WTC11 (cell line): ENCODE measurements at regions not wholly inside any gene's neighbourhood (a gene's known extent, or its start where the extent isn't known, plus 50 kb on each side); places are given as distances from the start of the nearest gene placed in this dataset.

Source experiments
- ATAC-seq: fragments of 200-7000 bp; cut with Tn5 transposase; 2 replicates; pipeline ENCODE4 v1.10.0; 2021; ENCODE audit warnings: mild to moderate bottlenecking, moderate library complexity
- CTCF ChIA-PET: fragments of 300-600 bp; sonication (Branson Sonifier 250); formaldehyde crosslinking; loops from one replicate; lab custom pipeline; 2021; ENCODE audit warnings: antibody characterized with exemption; lab: Charles Lee
- POLR2A ChIA-PET: fragments of 350-600 bp; sonication (Branson Sonifier 250); formaldehyde crosslinking; loops from one replicate; lab custom pipeline; 2021; ENCODE audit warnings: antibody characterized with exemption; lab: Charles Lee
- DNase-seq: peaks from one replicate; pipeline ENCODE4 v3.0.0; 2021; ENCODE audit warnings: low spot score
- H3K27ac Mint-ChIP-seq: 2 replicates; pipeline ENCODE4 v1.8.0; 2021; ENCODE audit warnings: mixed read lengths
- H3K27me3 Mint-ChIP-seq: 2 replicates; pipeline ENCODE4 v1.8.0; 2021; ENCODE audit warnings: low read depth, mild to moderate bottlenecking, moderate library complexity, mixed read lengths
- H3K36me3 Mint-ChIP-seq: 2 replicates; pipeline ENCODE4 v1.8.0; 2021; ENCODE audit warnings: mixed read lengths
- H3K4me1 Mint-ChIP-seq: 2 replicates; pipeline ENCODE4 v1.8.0; 2022; ENCODE audit warnings: mixed read lengths
- H3K4me3 Mint-ChIP-seq: 2 replicates; pipeline ENCODE4 v1.8.0; 2021; ENCODE audit warnings: mild to moderate bottlenecking, moderate library complexity, mixed read lengths
- H3K9me3 Mint-ChIP-seq: 2 replicates; pipeline ENCODE4 v1.8.0; 2021; ENCODE audit warnings: mixed read lengths
- ATF3 ChIP-seq: sonication (generic); formaldehyde crosslinking; conservative IDR thresholded peaks from 2 replicates; pipeline ENCODE4 v1.8.1; 2022; ENCODE audit warnings: mild to moderate bottlenecking, missing genetic modification reagents
- ATF6 ChIP-seq: sonication (generic); formaldehyde crosslinking; IDR thresholded peaks from 2 replicates; pipeline ENCODE4 v1.8.1; 2023; ENCODE audit warnings: mild to moderate bottlenecking, missing genetic modification reagents
- CBFB ChIP-seq: sonication (generic); formaldehyde crosslinking; IDR thresholded peaks from 2 replicates; pipeline ENCODE4 v1.8.1; 2022; ENCODE audit warnings: mild to moderate bottlenecking, low read depth, missing genetic modification reagents
- CREB1 ChIP-seq: sonication (generic); formaldehyde crosslinking; IDR thresholded peaks from 2 replicates; pipeline ENCODE4 v1.8.0; 2023; ENCODE audit warnings: mild to moderate bottlenecking, missing genetic modification reagents
- E2F5 ChIP-seq: sonication (generic); formaldehyde crosslinking; IDR thresholded peaks from 2 replicates; pipeline ENCODE4 v1.8.1; 2022; ENCODE audit warnings: mild to moderate bottlenecking, moderate library complexity, missing genetic modification reagents
- EMX1 ChIP-seq: fragments of 250-450 bp; sonication (Bioruptor Pico); IDR thresholded peaks from 2 replicates; pipeline ENCODE4 v1.8.0; 2021; ENCODE audit warnings: mild to moderate bottlenecking
- GRHL2 ChIP-seq: fragments of 250-450 bp; sonication (Bioruptor Pico); IDR thresholded peaks from 2 replicates; pipeline ENCODE4 v1.8.0; 2022; ENCODE audit warnings: mild to moderate bottlenecking, moderate library complexity; ENCODE audit not compliant: insufficient replicate concordance, severe bottlenecking
- GTF2I ChIP-seq: fragments of 250-450 bp; sonication (Bioruptor Pico); conservative IDR thresholded peaks from 2 replicates; pipeline ENCODE4 v1.4.0; 2021; ENCODE audit warnings: mild to moderate bottlenecking
- JUN ChIP-seq: sonication (generic); formaldehyde crosslinking; IDR thresholded peaks from 2 replicates; pipeline ENCODE4 v1.8.0; 2023; ENCODE audit warnings: mild to moderate bottlenecking, missing genetic modification reagents
- KAT7 ChIP-seq: sonication (generic); formaldehyde crosslinking; IDR thresholded peaks from 2 replicates; pipeline ENCODE4 v1.8.1; 2023; ENCODE audit warnings: missing genetic modification reagents, mild to moderate bottlenecking, borderline replicate concordance
- NFATC4 ChIP-seq: fragments of 250-450 bp; sonication (Bioruptor Pico); IDR thresholded peaks from 2 replicates; pipeline ENCODE4 v1.9.0; 2021; ENCODE audit warnings: mild to moderate bottlenecking
- PRDM15 ChIP-seq: sonication (generic); formaldehyde crosslinking; IDR thresholded peaks from 2 replicates; pipeline ENCODE4 v1.8.0; 2022; ENCODE audit warnings: missing genetic modification reagents
- PRRX2 ChIP-seq: fragments of 250-450 bp; sonication (Bioruptor Pico); IDR thresholded peaks from 2 replicates; pipeline ENCODE4 v1.8.0; 2021; ENCODE audit warnings: mild to moderate bottlenecking
- STAT6 ChIP-seq: sonication (generic); formaldehyde crosslinking; conservative IDR thresholded peaks from 2 replicates; pipeline ENCODE4 v1.8.1; 2023; ENCODE audit warnings: mild to moderate bottlenecking, low read depth, missing genetic modification reagents, moderate library complexity
- TCF7 ChIP-seq: sonication (generic); formaldehyde crosslinking; IDR thresholded peaks from 2 replicates; pipeline ENCODE4 v1.8.0; 2022; ENCODE audit warnings: mild to moderate bottlenecking, low read depth, missing genetic modification reagents, moderate library complexity
- ZBTB21 ChIP-seq: sonication (generic); formaldehyde crosslinking; IDR thresholded peaks from 2 replicates; pipeline ENCODE4 v1.8.1; 2023; ENCODE audit warnings: mild to moderate bottlenecking, missing genetic modification reagents, borderline replicate concordance
- ZNF232 ChIP-seq: sonication (generic); formaldehyde crosslinking; IDR thresholded peaks from 2 replicates; pipeline ENCODE4 v1.8.0; 2022; ENCODE audit warnings: mild to moderate bottlenecking, missing genetic modification reagents
- ZNF263 ChIP-seq: sonication (generic); formaldehyde crosslinking; IDR thresholded peaks from 2 replicates; pipeline ENCODE4 v1.8.1; 2022; ENCODE audit warnings: low read depth, mild to moderate bottlenecking, moderate library complexity, missing genetic modification reagents
- ZNF281 ChIP-seq: sonication (generic); formaldehyde crosslinking; IDR thresholded peaks from 2 replicates; pipeline ENCODE4 v1.8.0; 2023; ENCODE audit warnings: mild to moderate bottlenecking, missing genetic modification reagents

- H3K4me3 Mint-ChIP-seq = no peak overlapping the region
- no peaks in the 10 kb centered on the region for H3K4me1 Mint-ChIP-seq
- ATAC-seq (peak; percentile 32; the same call in 1 of the 2 replicates), DNase-seq (no peak)
- peaks cover 13% of the 10 kb centered on the region for H3K27me3 Mint-ChIP-seq
- TF ChIP-seq ZBTB21 (CRISPR knock-in tag) = no peak
- no peak for TF ChIP-seq CBFB (CRISPR knock-in tag)
- no peak for TF ChIP-seq KAT7 (CRISPR knock-in tag)
- no peak for TF ChIP-seq TCF7 (CRISPR knock-in tag)
- no peak for TF ChIP-seq NFATC4
- TF ChIP-seq EMX1 = no peak
- no peak for TF ChIP-seq PRRX2 (CRISPR knock-in tag)
- TF ChIP-seq GTF2I (CRISPR knock-in tag) = no peak
- TF ChIP-seq CREB1 (CRISPR knock-in tag) = no peak
- no peak for TF ChIP-seq E2F5 (CRISPR knock-in tag)
- TF ChIP-seq JUN = no peak
- no peak for TF ChIP-seq ZNF232 (CRISPR knock-in tag)
- POLR2A ChIA-PET = no interaction called here
- peaks cover 87% of the 10 kb centered on the region for H3K9me3 Mint-ChIP-seq
- H3K27ac Mint-ChIP-seq = no peak overlapping the region
- CTCF ChIA-PET = no interaction called here
- H3K36me3 Mint-ChIP-seq = peaks cover 61% of the 10 kb centered on the region
Observed at GRCh38 chr2:31694444-31694843, 113.7 kb upstream of the SRD5A2 start.

- no peak for DNase-seq
- Mint-ChIP-seq H3K4me1 (no peaks in the 10 kb centered on the region), H3K9me3 (peaks cover 87% of the 10 kb centered on the region), H3K36me3 (peaks cover 60% of the 10 kb centered on the region), H3K27me3 (peaks cover 10% of the 10 kb centered on the region), H3K27ac (no peak overlapping the region), H3K4me3 (no peak overlapping the region)
- no peak for ATAC-seq
- ChIA-PET POLR2A (no interaction called here), CTCF (no interaction called here)
- TF ChIP-seq ATF6 (CRISPR knock-in tag) (no peak), GRHL2 (no peak), STAT6 (no peak), ZNF281 (CRISPR knock-in tag) (no peak), ZNF263 (CRISPR knock-in tag) (no peak), ATF3 (CRISPR knock-in tag) (no peak), PRDM15 (CRISPR knock-in tag) (no peak)
Observed at GRCh38 chr2:31693882-31694281, 113.1 kb upstream of the SRD5A2 start.
